Naive thymus-derived CD4-positive, alpha-beta T cell (primary cell): ENCODE measurements at regions not wholly inside any gene's neighbourhood (a gene's known extent, or its start where the extent isn't known, plus 50 kb on each side); places are given as distances from the start of the nearest gene placed in this dataset.
"Not testable (repeated sequence)": the region's sequence is repeated elsewhere in the genome, so short reads cannot be mapped to it uniquely, and the experiment has no call there.

Experiments
- ATAC-seq: fragments of 150-1000 bp; cut with Tn5 transposase; 2 replicates; pipeline ENCODE4 v1.10.0; 2021; ENCODE audit warnings: mild to moderate bottlenecking, moderate library complexity
- CTCF ChIA-PET: fragments of 350-600 bp; sonication (Branson Sonifier 250); formaldehyde crosslinking; loops from one replicate; lab custom pipeline; 2021; ENCODE audit warnings: antibody characterized with exemption; lab: Charles Lee
- POLR2A ChIA-PET: fragments of 350-600 bp; sonication (Branson Sonifier 250); formaldehyde crosslinking; loops from one replicate; lab custom pipeline; 2021; ENCODE audit warnings: antibody characterized with exemption, inconsistent platforms; lab: Charles Lee
- DNase-seq, 9 donors: peaks; one replicate each; pipeline versions ENCODE4 v3.0.0 to v3.0.0-alpha.2; 2020 to 2022; ENCODE audit warnings: mixed read lengths in 1 of 9
- H3K27ac ChIP-seq: one replicate; pipeline ENCODE4 v1.7.0; 2013; ENCODE audit warnings: mild to moderate bottlenecking, low read depth, low read length, moderate library complexity
- H3K27me3 ChIP-seq, 2 donors: one replicate each; pipeline ENCODE4 v1.7.0; 2013; ENCODE audit warnings: low read length in 2 of 2, mild to moderate bottlenecking in 2 of 2, moderate library complexity in 2 of 2; ENCODE audit not compliant: control insufficient read depth in 2 of 2, insufficient read depth in 2 of 2
- H3K36me3 ChIP-seq, 3 experiments: 1 replicate in 2 of 3; 2 replicates in 1 of 3; pipeline ENCODE4 v1.7.0; 2013; ENCODE audit warnings: low read length in 3 of 3, mild to moderate bottlenecking in 3 of 3, moderate library complexity in 1 of 3; ENCODE audit not compliant: insufficient read depth in 3 of 3, control insufficient read depth in 2 of 3
- H3K4me1 ChIP-seq, 2 donors: one replicate each; pipeline ENCODE4 v1.7.0; 2013; ENCODE audit warnings: low read length in 2 of 2, mild to moderate bottlenecking in 2 of 2, moderate library complexity in 1 of 2; ENCODE audit not compliant: control insufficient read depth in 2 of 2, insufficient read depth in 2 of 2
- H3K4me3 ChIP-seq: 2 replicates; pipeline ENCODE4 v1.7.0; 2013; ENCODE audit warnings: mild to moderate bottlenecking, low read length
- H3K9me3 ChIP-seq, 3 experiments: 1 replicate in 2 of 3; 2 replicates in 1 of 3; pipeline ENCODE4 v1.7.0; 2013; ENCODE audit warnings: low read length in 3 of 3; ENCODE audit not compliant: control insufficient read depth in 2 of 3
- H3K27ac Mint-ChIP-seq, 9 donors: one replicate each; pipeline ENCODE4 v1.8.0; 2020 to 2022; ENCODE audit warnings: mixed read lengths in 9 of 9, mild to moderate bottlenecking in 8 of 9, moderate library complexity in 5 of 9, inconsistent platforms in 2 of 9
- H3K27me3 Mint-ChIP-seq, 5 donors: one replicate each; pipeline ENCODE4 v1.8.0; 2021 to 2022; ENCODE audit warnings: mixed read lengths in 5 of 5, mild to moderate bottlenecking in 1 of 5
- H3K36me3 Mint-ChIP-seq, 5 donors: one replicate each; pipeline ENCODE4 v1.8.0; 2020 to 2022; ENCODE audit warnings: mixed read lengths in 5 of 5, mild to moderate bottlenecking in 3 of 5, inconsistent platforms in 1 of 5
- H3K4me1 Mint-ChIP-seq, 7 donors: one replicate each; pipeline ENCODE4 v1.8.0; 2020 to 2022; ENCODE audit warnings: mixed read lengths in 7 of 7, mild to moderate bottlenecking in 3 of 7, inconsistent platforms in 1 of 7
- H3K4me3 Mint-ChIP-seq, 10 donors: one replicate each; pipeline ENCODE4 v1.8.0; 2020 to 2022; ENCODE audit warnings: mild to moderate bottlenecking in 10 of 10, mixed read lengths in 10 of 10, moderate library complexity in 6 of 10, inconsistent platforms in 2 of 10
- H3K9me3 Mint-ChIP-seq, 11 donors: one replicate each; pipeline ENCODE4 v1.8.0; 2020 to 2022; ENCODE audit warnings: mixed read lengths in 11 of 11, mild to moderate bottlenecking in 4 of 11, inconsistent platforms in 1 of 11, moderate library complexity in 1 of 11
- intact Hi-C, 2 donors: fragments of 100-400 bp; cut with micrococcal nuclease; formaldehyde crosslinking; loops; one replicate each; pipeline ENCODE4 v1.15.1; 2023

DNA sequence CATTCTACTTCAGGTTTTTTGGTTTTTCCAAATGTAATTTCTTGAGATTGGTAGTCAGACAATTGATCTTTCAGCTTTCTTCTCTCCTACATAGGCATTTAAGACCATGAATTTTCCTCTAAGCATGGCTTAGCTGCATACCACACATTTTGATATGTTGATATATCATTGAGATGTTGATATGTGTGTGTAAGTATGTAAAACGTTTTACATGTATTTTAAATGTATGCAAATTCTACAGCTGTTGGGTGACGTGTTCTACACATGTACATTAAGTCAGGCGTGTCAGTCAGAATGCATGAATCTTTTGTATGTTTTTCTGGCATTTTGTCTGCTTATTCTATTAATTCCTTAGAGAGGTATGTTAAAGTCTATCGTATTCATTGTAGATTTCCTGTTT lies 228.2 kb downstream of the CDH26 start:
- Histone ChIP-seq H3K4me3 (no peak overlapping the region), H3K27ac (no peak overlapping the region), H3K36me3 (no peaks in the 10 kb centered on the region), H3K4me1 (no peaks in the 10 kb centered on the region), H3K9me3 (no peaks in the 10 kb centered on the region), H3K27me3 (no peaks in the 10 kb centered on the region)
- DNase-seq (no peak), ATAC-seq (no peak)
- Mint-ChIP-seq H3K9me3 (peaks cover 2 to 20% (median 6%) of the 10 kb centered on the region in 11 donors), H3K27ac (no peak overlapping the region), H3K36me3 (peaks cover 0 to 10% (median 0%) of the 10 kb centered on the region in 5 donors), H3K27me3 (peaks cover 0 to 28% (median 8%) of the 10 kb centered on the region in 5 donors), H3K4me3 (no peak overlapping the region), H3K4me1 (peaks cover 0 to 1% (median 0%) of the 10 kb centered on the region in 7 donors)
- POLR2A ChIA-PET = no interaction called here
- intact Hi-C loops = no loop called here
- CTCF ChIA-PET = no interaction called here

- no peak for DNase-seq
- H3K27ac ChIP-seq = no peak overlapping the region
- H3K27me3 Mint-ChIP-seq = peaks cover 0 to 31% (median 10%) of the 10 kb centered on the region in 5 donors
- ChIA-PET CTCF (no interaction called here), POLR2A (no interaction called here)
- H3K9me3 ChIP-seq = no peaks in the 10 kb centered on the region
- intact Hi-C loops = no loop called here
- no peaks in the 10 kb centered on the region for H3K4me1 ChIP-seq
- H3K36me3 ChIP-seq = no peaks in the 10 kb centered on the region
- no peak overlapping the region for H3K4me3 ChIP-seq
- peaks cover 0 to 7% (median 0%) of the 10 kb centered on the region in 5 donors for H3K36me3 Mint-ChIP-seq
- no peak for ATAC-seq
- H3K9me3 Mint-ChIP-seq = peaks cover 2 to 24% (median 7%) of the 10 kb centered on the region in 11 donors
- no peak overlapping the region for H3K4me3 Mint-ChIP-seq
- H3K4me1 Mint-ChIP-seq = peaks cover 0 to 1% (median 0%) of the 10 kb centered on the region in 7 donors
- H3K27ac Mint-ChIP-seq = no peak overlapping the region
- H3K27me3 ChIP-seq = no peaks in the 10 kb centered on the region
These were observed 229.5 kb downstream of the CDH26 start for GRCh38 chr20:60187683-60188082.

- Histone ChIP-seq H3K4me1 (no peaks in the 10 kb centered on the region), H3K27ac (no peak overlapping the region), H3K27me3 (no peaks in the 10 kb centered on the region), H3K36me3 (no peaks in the 10 kb centered on the region), H3K4me3 (no peak overlapping the region), H3K9me3 (no peaks in the 10 kb centered on the region)
- ATAC-seq (no peak), DNase-seq (no peak)
- intact Hi-C loops = no loop called here
- ChIA-PET CTCF (interaction anchor here (0.5 kb wide), 1 partner anchor 1870 kb away, joined by 4 read pairs; no protein-coding TSS in a partner anchor), POLR2A (no interaction called here)
- peaks cover 0 to 9% (median 0%) of the 10 kb centered on the region in 5 donors for H3K36me3 Mint-ChIP-seq
- H3K4me1 Mint-ChIP-seq = peaks cover 0 to 1% (median 0%) of the 10 kb centered on the region in 7 donors
- no peak overlapping the region for H3K4me3 Mint-ChIP-seq
- no peak overlapping the region for H3K27ac Mint-ChIP-seq
- H3K9me3 Mint-ChIP-seq = peaks cover 0 to 20% (median 6%) of the 10 kb centered on the region in 11 donors
- peaks cover 0 to 27% (median 10%) of the 10 kb centered on the region in 5 donors for H3K27me3 Mint-ChIP-seq
These were observed 232.8 kb downstream of the CDH26 start for GRCh38 chr20:60191014-60191413.

GRCh38 chr20:60192326-60192725 lies 234.1 kb downstream of the CDH26 start:
- intact Hi-C loops = no loop called here
- Histone ChIP-seq H3K9me3 (no peaks in the 10 kb centered on the region), H3K36me3 (no peaks in the 10 kb centered on the region), H3K4me1 (no peaks in the 10 kb centered on the region), H3K27ac (no peak overlapping the region), H3K4me3 (no peak overlapping the region), H3K27me3 (no peaks in the 10 kb centered on the region)
- Mint-ChIP-seq H3K36me3 (peaks cover 0 to 9% (median 0%) of the 10 kb centered on the region in 5 donors), H3K9me3 (peaks cover 0 to 15% (median 8%) of the 10 kb centered on the region in 11 donors), H3K4me3 (no peak overlapping the region), H3K4me1 (peaks cover 0 to 1% (median 0%) of the 10 kb centered on the region in 7 donors), H3K27me3 (peaks cover 0 to 22% (median 10%) of the 10 kb centered on the region in 5 donors), H3K27ac (no peak overlapping the region)
- POLR2A ChIA-PET = no interaction called here
- CTCF ChIA-PET = no interaction called here
- ATAC-seq (no peak), DNase-seq (no peak)

GRCh38 chr20:60199132-60199531 lies 240.9 kb downstream of the CDH26 start:
- Mint-ChIP-seq H3K27me3 (peaks cover 0 to 24% (median 8%) of the 10 kb centered on the region in 5 donors), H3K9me3 (peaks cover 3 to 32% (median 11%) of the 10 kb centered on the region in 11 donors)
- H3K27me3 ChIP-seq, H3K4me3 Mint-ChIP-seq, H3K4me1 ChIP-seq, DNase-seq, H3K36me3 ChIP-seq, H3K36me3 Mint-ChIP-seq, intact Hi-C loops, H3K9me3 ChIP-seq, H3K4me3 ChIP-seq, CTCF ChIA-PET, H3K27ac Mint-ChIP-seq, H3K27ac ChIP-seq, POLR2A ChIA-PET, H3K4me1 Mint-ChIP-seq, ATAC-seq: not testable (repeated sequence)

DNA sequence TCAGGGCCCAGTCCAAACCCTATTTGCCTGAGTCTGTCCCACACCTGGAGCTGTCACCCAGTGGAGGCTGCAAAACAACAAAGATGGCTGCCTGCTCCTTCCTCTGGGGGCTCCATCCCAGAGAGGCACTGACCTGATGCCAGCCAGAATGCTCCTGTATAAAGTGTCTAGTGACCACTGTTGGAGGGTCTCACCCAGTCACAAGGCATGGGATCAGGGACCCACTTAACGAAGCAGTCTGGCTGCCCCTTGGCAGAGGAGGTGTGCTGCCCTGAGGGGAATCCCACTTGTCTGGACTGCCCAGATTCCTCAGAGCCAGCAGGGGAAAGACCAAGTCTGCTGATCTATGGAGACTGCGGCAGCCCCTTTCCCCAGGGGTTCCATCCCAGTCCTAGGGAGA lies 241.6 kb downstream of the CDH26 start:
- no peak for ATAC-seq
- H3K36me3 Mint-ChIP-seq = peaks cover 0 to 10% (median 3%) of the 10 kb centered on the region in 5 donors
- peaks cover 3 to 32% (median 11%) of the 10 kb centered on the region in 11 donors for H3K9me3 Mint-ChIP-seq
- H3K27ac Mint-ChIP-seq = no peak overlapping the region
- Histone ChIP-seq H3K4me1 (no peaks in the 10 kb centered on the region), H3K36me3 (no peaks in the 10 kb centered on the region), H3K4me3 (no peak overlapping the region), H3K27me3 (no peaks in the 10 kb centered on the region), H3K9me3 (no peaks in the 10 kb centered on the region), H3K27ac (no peak overlapping the region)
- ChIA-PET CTCF (no interaction called here), POLR2A (no interaction called here)
- intact Hi-C loops = no loop called here
- H3K4me1 Mint-ChIP-seq = peaks cover 0 to 10% (median 0%) of the 10 kb centered on the region in 7 donors
- no peak overlapping the region for H3K4me3 Mint-ChIP-seq
- no peak for DNase-seq
- H3K27me3 Mint-ChIP-seq = peaks cover 0 to 24% (median 8%) of the 10 kb centered on the region in 5 donors

DNA sequence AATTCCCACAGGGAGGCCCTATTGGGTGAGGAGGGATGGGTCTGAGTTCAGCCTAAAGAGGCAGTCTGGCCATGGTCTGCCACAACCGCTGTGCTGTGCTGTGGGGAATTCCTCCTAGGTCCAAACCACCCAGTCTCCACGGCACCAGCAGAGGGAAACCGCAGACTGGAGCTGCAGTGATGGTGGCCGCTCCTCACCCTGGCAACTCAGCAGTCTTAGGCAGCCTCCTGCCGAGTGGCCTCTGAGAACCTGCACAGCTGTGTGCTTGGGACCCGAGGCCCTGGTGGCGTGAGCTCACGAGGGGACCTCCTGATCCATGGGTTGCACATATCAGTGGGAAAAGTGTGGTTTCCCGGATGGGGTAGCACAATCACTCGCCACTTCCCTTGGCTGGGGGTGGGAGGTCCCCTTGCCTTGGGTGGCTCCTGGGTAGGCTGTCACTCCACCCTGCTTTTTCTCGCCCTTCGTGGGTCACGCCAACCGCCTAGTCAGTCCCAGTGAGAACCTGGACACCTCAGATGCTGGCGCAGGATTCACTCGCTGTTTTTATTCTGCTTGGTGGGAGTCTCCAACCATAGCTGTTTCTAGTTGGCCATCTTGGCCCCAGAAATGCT lies 242.2 kb downstream of the CDH26 start:
- ATAC-seq = no peak

More for the DNA sequence above, 242.2 kb downstream of the CDH26 start:
- H3K27me3 Mint-ChIP-seq = peaks cover 0 to 24% (median 8%) of the 10 kb centered on the region in 5 donors
- peaks cover 3 to 31% (median 11%) of the 10 kb centered on the region in 11 donors for H3K9me3 Mint-ChIP-seq
- no peak overlapping the region for H3K4me3 ChIP-seq
- ChIA-PET CTCF (no interaction called here), POLR2A (no interaction called here)
- DNase-seq = no peak
- peaks cover 0 to 10% (median 0%) of the 10 kb centered on the region in 7 donors for H3K4me1 Mint-ChIP-seq
- H3K36me3 ChIP-seq = no peaks in the 10 kb centered on the region
- H3K27ac Mint-ChIP-seq = no peak overlapping the region
- H3K36me3 Mint-ChIP-seq = peaks cover 0 to 10% (median 3%) of the 10 kb centered on the region in 5 donors
- no peaks in the 10 kb centered on the region for H3K9me3 ChIP-seq
- intact Hi-C loops = no loop called here
- H3K4me1 ChIP-seq = no peaks in the 10 kb centered on the region
- no peak overlapping the region for H3K4me3 Mint-ChIP-seq
- H3K27ac ChIP-seq = no peak overlapping the region
- no peaks in the 10 kb centered on the region for H3K27me3 ChIP-seq
